ENCODE measurements at regions not wholly inside any gene's neighbourhood (a gene's known extent, or its start where the extent isn't known, plus 50 kb on each side); places are given as distances from the start of the nearest gene placed in this dataset.

GRCh38 chr1:228810878-228811711 is 75.8 kb downstream of the RHOU start:
- no peak for DNase-seq
- H3K4me3 Mint-ChIP-seq: no peak overlapping the region
- no peaks in the 10 kb centered on the region for H3K9me3 Mint-ChIP-seq
- peak; percentile 27 for ATAC-seq (replicated peaks)
- H3K4me1 Mint-ChIP-seq (ENCODE audit: low read depth in 2 of 2): peaks cover 10 to 22% of the 10 kb centered on the region in 2 donors
- H3K27ac Mint-ChIP-seq: peak overlapping the region in 1 of 2 donors; percentile 39
- no peaks in the 10 kb centered on the region for H3K36me3 Mint-ChIP-seq (ENCODE audit: insufficient read depth)
- H3K27me3 Mint-ChIP-seq: no peaks in the 10 kb centered on the region

DNA sequence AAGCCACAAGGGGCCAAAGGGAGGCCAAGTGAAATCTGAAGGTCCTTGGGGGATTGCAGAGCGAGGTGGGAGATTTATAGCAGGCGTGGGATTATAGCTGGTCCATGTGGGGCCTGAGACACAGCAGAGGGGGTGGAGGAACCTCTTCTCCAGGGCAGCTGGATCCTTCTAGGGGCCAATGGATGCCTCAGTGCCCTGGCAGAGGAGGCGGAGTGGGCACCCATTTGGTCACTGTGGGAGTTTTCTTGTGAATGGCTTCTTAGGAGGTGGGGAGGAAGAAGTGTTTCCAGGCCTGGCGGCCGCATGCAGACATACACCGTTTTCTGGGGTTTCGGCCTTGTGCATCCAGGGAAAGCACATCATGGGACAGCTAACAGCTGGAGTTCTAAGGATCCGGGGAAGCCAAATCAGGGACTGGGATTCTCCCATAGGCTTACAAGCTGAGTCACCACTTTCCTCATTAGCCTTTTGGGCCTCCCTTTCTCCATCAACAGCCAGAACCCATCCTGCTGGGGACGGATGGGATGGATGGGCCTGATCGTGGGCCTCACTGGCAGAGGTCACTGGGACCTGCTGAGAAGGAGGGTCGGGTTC is 76.5 kb downstream of the RHOU start:
- ATAC-seq (replicated peaks) (no peak), DNase-seq (no peak)
- peak overlapping the region in 1 of 2 donors; percentile 39 for H3K27ac Mint-ChIP-seq
- H3K4me1 Mint-ChIP-seq (ENCODE audit: low read depth in 2 of 2): peaks cover 10 to 22% of the 10 kb centered on the region in 2 donors
- no peak overlapping the region for H3K4me3 Mint-ChIP-seq
- no peaks in the 10 kb centered on the region for H3K9me3 Mint-ChIP-seq
- H3K27me3 Mint-ChIP-seq: no peaks in the 10 kb centered on the region
- H3K36me3 Mint-ChIP-seq (ENCODE audit: insufficient read depth): no peaks in the 10 kb centered on the region

- Mint-ChIP-seq H3K9me3 (no peaks in the 10 kb centered on the region), H3K4me3 (no peak overlapping the region), H3K27ac (peak overlapping the region in 1 of 2 donors; percentile 12), H3K36me3 (ENCODE audit: insufficient read depth) (no peaks in the 10 kb centered on the region), H3K27me3 (no peaks in the 10 kb centered on the region), H3K4me1 (ENCODE audit: low read depth in 2 of 2) (peaks cover 10 to 22% of the 10 kb centered on the region in 2 donors)
- no peak for DNase-seq
- no peak for ATAC-seq (replicated peaks)
These were observed 77.7 kb downstream of the RHOU start for GRCh38 chr1:228812961-228813360.

- Mint-ChIP-seq H3K27ac (no peak overlapping the region), H3K4me3 (no peak overlapping the region), H3K27me3 (no peaks in the 10 kb centered on the region), H3K36me3 (ENCODE audit: insufficient read depth) (no peaks in the 10 kb centered on the region), H3K4me1 (ENCODE audit: low read depth in 2 of 2) (peaks cover 10 to 19% of the 10 kb centered on the region in 2 donors), H3K9me3 (no peaks in the 10 kb centered on the region)
- ATAC-seq (replicated peaks) (no peak), DNase-seq (no peak)
These were observed 78.9 kb downstream of the RHOU start for GRCh38 chr1:228814176-228814575.

- Mint-ChIP-seq H3K4me1 (ENCODE audit: low read depth in 2 of 2) (no peaks in the 10 kb centered on the region), H3K36me3 (ENCODE audit: insufficient read depth) (no peaks in the 10 kb centered on the region), H3K27me3 (peaks cover 0 to 9% of the 10 kb centered on the region in 2 donors), H3K4me3 (no peak overlapping the region), H3K9me3 (no peaks in the 10 kb centered on the region), H3K27ac (no peak overlapping the region)
- ATAC-seq (replicated peaks) (no peak), DNase-seq (no peak)
These were observed 83.0 kb downstream of the RHOU start for GRCh38 chr1:228818296-228818695.

DNA sequence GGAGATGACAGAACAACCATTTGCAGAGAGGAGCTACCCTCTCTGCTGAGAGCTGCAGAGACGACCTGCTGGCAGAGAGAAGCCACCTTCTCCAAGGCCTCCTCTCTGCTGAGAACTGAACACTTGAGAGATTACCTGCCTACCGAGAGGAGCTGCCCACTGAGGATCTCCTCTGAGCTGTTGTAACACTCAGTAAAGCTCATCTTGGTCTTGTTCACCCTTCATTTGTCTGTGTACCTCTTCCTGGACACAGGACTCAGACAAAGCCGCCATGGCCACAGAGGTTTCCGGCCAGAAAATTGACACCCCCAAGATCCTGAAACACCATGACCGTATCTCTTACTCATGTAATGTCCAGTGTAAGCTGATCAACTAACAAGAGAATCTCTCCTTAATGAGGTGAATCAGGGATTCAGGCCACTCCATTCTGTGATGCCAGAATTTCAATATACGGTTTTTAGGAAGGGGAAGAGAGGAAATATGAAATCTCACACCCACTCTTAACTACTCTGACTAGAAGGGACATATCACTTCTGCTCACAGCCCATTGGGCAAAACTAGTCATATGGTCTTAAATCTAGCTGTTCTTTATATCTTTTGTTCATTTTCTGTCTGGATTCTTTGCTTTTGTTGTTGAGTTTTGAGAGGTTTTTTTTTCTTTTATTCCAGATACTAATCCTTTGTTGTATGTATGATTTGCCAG is 83.8 kb downstream of the RHOU start:
- peaks cover 0 to 9% of the 10 kb centered on the region in 2 donors for H3K27me3 Mint-ChIP-seq
- no peaks in the 10 kb centered on the region for H3K9me3 Mint-ChIP-seq
- no peaks in the 10 kb centered on the region for H3K36me3 Mint-ChIP-seq (ENCODE audit: insufficient read depth)
- H3K27ac Mint-ChIP-seq: no peak overlapping the region
- no peak overlapping the region for H3K4me3 Mint-ChIP-seq
- DNase-seq: no peak
- ATAC-seq (replicated peaks): no peak
- no peaks in the 10 kb centered on the region for H3K4me1 Mint-ChIP-seq (ENCODE audit: low read depth in 2 of 2)

DNA sequence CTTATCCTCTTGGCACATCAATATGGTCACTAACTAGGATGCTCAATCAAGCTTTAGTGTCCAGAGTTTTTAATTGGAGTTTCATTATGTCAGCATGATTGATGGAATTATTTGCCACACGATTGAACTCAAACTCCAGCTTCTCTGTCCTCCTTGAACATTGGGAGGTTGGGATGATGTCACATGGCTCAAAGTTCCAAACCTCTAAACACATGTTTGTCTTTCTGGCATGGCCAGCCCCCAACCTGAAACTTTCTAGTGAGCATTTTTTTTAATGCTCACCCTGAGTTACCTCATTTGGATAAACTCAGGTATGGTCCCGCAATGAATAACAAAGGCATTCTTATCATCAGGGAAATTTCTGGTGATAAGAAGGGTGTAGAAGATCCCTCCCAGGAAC is 86.0 kb downstream of the RHOU start:
- Mint-ChIP-seq H3K27me3 (peaks cover 6 to 9% of the 10 kb centered on the region in 2 donors), H3K9me3 (no peaks in the 10 kb centered on the region), H3K4me3 (no peak overlapping the region), H3K4me1 (ENCODE audit: low read depth in 2 of 2) (peaks cover 6 to 12% of the 10 kb centered on the region in 2 donors), H3K36me3 (ENCODE audit: insufficient read depth) (no peaks in the 10 kb centered on the region), H3K27ac (no peak overlapping the region)
- DNase-seq: no peak
- no peak for ATAC-seq (replicated peaks)

DNA sequence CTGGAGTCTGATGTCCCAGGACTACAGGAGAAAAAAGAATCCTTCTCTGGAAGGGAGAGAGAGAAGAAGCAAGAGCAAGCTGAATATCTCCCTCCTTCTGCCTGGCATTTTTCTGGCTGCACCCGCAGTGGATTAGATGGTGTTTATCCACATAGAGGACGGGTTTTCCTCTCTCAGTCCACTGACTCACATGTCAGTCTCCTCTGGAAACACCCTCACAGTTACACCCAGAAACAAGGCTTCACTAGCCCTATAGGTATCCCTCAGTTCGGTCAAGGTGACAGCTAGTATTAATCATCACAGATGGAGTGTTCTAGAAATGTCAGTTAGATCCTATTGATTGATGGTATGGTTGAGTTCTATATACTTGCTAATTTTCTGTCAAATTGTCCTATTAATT is 87.9 kb downstream of the RHOU start:
- Mint-ChIP-seq H3K36me3 (ENCODE audit: insufficient read depth) (peaks cover under 1% of the 10 kb centered on the region), H3K27me3 (peaks cover 9 to 10% of the 10 kb centered on the region in 2 donors), H3K27ac (no peak overlapping the region), H3K4me1 (ENCODE audit: low read depth in 2 of 2) (peaks cover 8 to 16% of the 10 kb centered on the region in 2 donors), H3K9me3 (no peaks in the 10 kb centered on the region), H3K4me3 (no peak overlapping the region)
- ATAC-seq (replicated peaks): no peak
- no peak for DNase-seq

DNA sequence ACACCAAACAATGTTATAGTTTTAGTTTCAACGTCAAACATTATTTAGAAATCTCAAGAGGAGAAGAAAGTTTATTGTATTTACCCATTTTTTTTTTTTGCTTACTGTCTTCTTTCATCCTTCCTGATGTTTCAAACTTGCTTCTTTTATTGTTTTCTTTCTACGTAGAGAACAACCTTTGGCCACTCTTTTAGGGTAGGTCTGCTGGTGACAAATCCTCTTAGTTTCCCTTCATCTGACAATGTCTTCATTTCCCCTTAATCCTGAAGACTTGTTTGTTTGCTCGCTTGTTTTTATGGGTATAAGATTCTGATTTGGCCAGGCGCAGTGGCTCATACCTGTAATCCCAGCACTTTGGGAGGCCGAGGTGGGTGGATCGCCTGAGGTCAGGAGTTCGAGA is 89.1 kb downstream of the RHOU start:
- peaks cover 8 to 16% of the 10 kb centered on the region in 2 donors for H3K4me1 Mint-ChIP-seq (ENCODE audit: low read depth in 2 of 2)
- H3K9me3 Mint-ChIP-seq: no peaks in the 10 kb centered on the region
- H3K27ac Mint-ChIP-seq: peak overlapping the region in 1 of 2 donors; percentile 44
- DNase-seq: no peak
- H3K36me3 Mint-ChIP-seq (ENCODE audit: insufficient read depth): peaks cover 4% of the 10 kb centered on the region
- no peak for ATAC-seq (replicated peaks)
- peaks cover 9 to 11% of the 10 kb centered on the region in 2 donors for H3K27me3 Mint-ChIP-seq
- no peak overlapping the region for H3K4me3 Mint-ChIP-seq

GRCh38 chr1:228825041-228825440 is 89.8 kb downstream of the RHOU start:
- peaks cover 8 to 16% of the 10 kb centered on the region in 2 donors for H3K4me1 Mint-ChIP-seq (ENCODE audit: low read depth in 2 of 2)
- DNase-seq: no peak
- H3K9me3 Mint-ChIP-seq: no peaks in the 10 kb centered on the region
- H3K4me3 Mint-ChIP-seq: no peak overlapping the region
- H3K27ac Mint-ChIP-seq: peak overlapping the region in 1 of 2 donors; percentile 49
- no peak for ATAC-seq (replicated peaks)
- H3K27me3 Mint-ChIP-seq: peaks cover 9 to 11% of the 10 kb centered on the region in 2 donors
- H3K36me3 Mint-ChIP-seq (ENCODE audit: insufficient read depth): peaks cover 4% of the 10 kb centered on the region

- Mint-ChIP-seq H3K27ac (peak overlapping the region in 1 of 2 donors; percentile 49), H3K4me1 (ENCODE audit: low read depth in 2 of 2) (peaks cover 13 to 18% of the 10 kb centered on the region in 2 donors), H3K27me3 (peaks cover 9 to 11% of the 10 kb centered on the region in 2 donors), H3K4me3 (peak overlapping the region in 1 of 2 donors; percentile 9), H3K9me3 (no peaks in the 10 kb centered on the region), H3K36me3 (ENCODE audit: insufficient read depth) (peaks cover 4% of the 10 kb centered on the region)
- ATAC-seq (replicated peaks): peak; percentile 58
- no peak for DNase-seq
These were observed 90.7 kb downstream of the RHOU start for GRCh38 chr1:228825840-228826484.

DNA sequence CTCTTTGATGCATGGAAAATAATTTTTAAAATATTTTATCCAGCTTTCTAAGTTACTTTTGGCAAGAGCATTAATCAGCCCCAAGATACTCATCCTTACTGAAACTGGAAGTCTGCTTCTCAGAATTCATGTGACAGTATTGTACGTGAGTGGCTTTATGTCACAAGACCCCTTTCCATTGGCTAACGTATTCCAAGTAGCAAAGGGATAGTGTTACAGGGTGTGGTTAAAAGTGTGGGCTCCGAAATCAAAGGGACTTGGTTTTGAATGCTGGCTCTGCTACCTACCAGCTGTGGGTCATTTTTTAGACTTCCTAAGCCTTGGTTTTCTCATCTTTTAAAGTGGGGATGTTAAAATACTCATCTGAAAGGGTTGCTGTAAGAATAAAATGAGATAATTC is 91.7 kb downstream of the RHOU start:
- Mint-ChIP-seq H3K9me3 (no peaks in the 10 kb centered on the region), H3K27me3 (peaks cover 9 to 11% of the 10 kb centered on the region in 2 donors), H3K4me1 (ENCODE audit: low read depth in 2 of 2) (peaks cover 16 to 26% of the 10 kb centered on the region in 2 donors), H3K4me3 (no peak overlapping the region), H3K27ac (peak overlapping the region in 1 of 2 donors; percentile 33), H3K36me3 (ENCODE audit: insufficient read depth) (peaks cover 4% of the 10 kb centered on the region)
- ATAC-seq (replicated peaks) (no peak), DNase-seq (no peak)

DNA sequence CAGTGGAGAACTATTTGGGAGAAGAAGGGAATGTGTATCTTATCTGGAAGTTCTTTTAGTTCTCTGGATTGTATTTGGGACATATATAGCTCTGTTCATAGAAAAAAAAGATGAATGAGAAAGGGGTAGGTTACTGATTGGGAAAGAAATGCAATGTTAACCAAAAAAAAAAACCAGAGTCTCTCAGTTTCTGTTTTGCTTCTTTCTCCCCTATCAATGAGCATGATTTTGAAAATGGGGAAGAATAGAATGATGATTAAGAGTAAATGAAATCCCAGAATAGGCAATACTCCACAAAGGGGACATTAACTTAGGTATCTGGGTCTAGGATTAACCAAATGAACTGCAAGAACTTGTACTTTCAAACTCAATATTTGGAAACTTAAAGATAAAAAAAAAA is 92.9 kb downstream of the RHOU start:
- H3K4me3 Mint-ChIP-seq: no peak overlapping the region
- H3K36me3 Mint-ChIP-seq (ENCODE audit: insufficient read depth): peaks cover 4% of the 10 kb centered on the region
- peaks cover 16 to 26% of the 10 kb centered on the region in 2 donors for H3K4me1 Mint-ChIP-seq (ENCODE audit: low read depth in 2 of 2)

More for the DNA sequence above, 92.9 kb downstream of the RHOU start:
- ATAC-seq (replicated peaks) (no peak), DNase-seq (no peak)
- Mint-ChIP-seq H3K27ac (no peak overlapping the region), H3K27me3 (peaks cover 0 to 11% of the 10 kb centered on the region in 2 donors), H3K9me3 (no peaks in the 10 kb centered on the region)

Data from effector memory CD8-positive, alpha-beta T cell (primary cell).